ENCODE measurements at regions not wholly inside any gene's neighbourhood (a gene's known extent, or its start where the extent isn't known, plus 50 kb on each side); places are given as distances from the start of the nearest gene placed in this dataset.

GRCh38 chr1:228989176-228989575 lies 253.9 kb downstream of the RHOU start:
- Histone ChIP-seq H4K20me1 (ENCODE audit: insufficient read depth) (no peaks in the 10 kb centered on the region), H3K4me3 (ENCODE audit: low read length) (no peak overlapping the region), H2AFZ (ENCODE audit: low read depth, low read length) (no peak overlapping the region), H3K9me2 (ENCODE audit: insufficient read depth, low read length) (no peaks in the 10 kb centered on the region), H3K4me2 (ENCODE audit: low read length) (no peak overlapping the region), H3F3A (ENCODE audit: insufficient read depth, low read length, poor library complexity, severe bottlenecking) (no peaks in the 10 kb centered on the region), H3K79me2 (replicated peaks; ENCODE audit: insufficient read depth, low read length) (no peaks in the 10 kb centered on the region), H3K27me3 (ENCODE audit: insufficient read depth, low read depth, low read length) (no peaks in the 10 kb centered on the region), H3K27ac (ENCODE audit: low read length) (no peak overlapping the region), H3K9ac (ENCODE audit: low read length) (no peak overlapping the region), H3K9me3 (ENCODE audit: low read length) (no peaks in the 10 kb centered on the region), H3K36me3 (ENCODE audit: insufficient read depth, low read length) (no peaks in the 10 kb centered on the region)
- no peak for TF ChIP-seq SMC3 (conservative IDR thresholded peaks at IDR 0.05; ENCODE audit: poor library complexity)
- no peak for TF ChIP-seq EZH2 (IDR thresholded peaks at IDR 0.05; ENCODE audit: borderline replicate concordance, insufficient read depth, low read length, poor library complexity, severe bottlenecking)
- TF ChIP-seq TAF1 (IDR thresholded peaks at IDR 0.05; ENCODE audit: low read depth) = no peak
- no peak for TF ChIP-seq CTCF (IDR thresholded peaks at IDR 0.05; ENCODE audit: poor library complexity, severe bottlenecking)
- TF ChIP-seq POLR2AphosphoS5 (IDR thresholded peaks at IDR 0.05) = no peak
- TF ChIP-seq EP300 (conservative IDR thresholded peaks at IDR 0.05; ENCODE audit: poor library complexity, severe bottlenecking) = no peak
- no peak for TF ChIP-seq MXI1 (conservative IDR thresholded peaks at IDR 0.05; ENCODE audit: poor library complexity, severe bottlenecking)

GRCh38 chr1:228989676-228989991 lies 254.4 kb downstream of the RHOU start:
- H3F3A ChIP-seq (ENCODE audit: insufficient read depth, low read length, poor library complexity, severe bottlenecking) = no peaks in the 10 kb centered on the region

More at GRCh38 chr1:228989676-228989991, 254.4 kb downstream of the RHOU start:
- no peak overlapping the region for H3K4me3 ChIP-seq (ENCODE audit: low read length)
- H3K4me2 ChIP-seq (ENCODE audit: low read length) = no peak overlapping the region
- no peaks in the 10 kb centered on the region for H3K9me3 ChIP-seq (ENCODE audit: low read length)
- no peak overlapping the region for H3K27ac ChIP-seq (ENCODE audit: low read length)
- no peaks in the 10 kb centered on the region for H3K27me3 ChIP-seq (ENCODE audit: insufficient read depth, low read depth, low read length)
- no peaks in the 10 kb centered on the region for H3K9me2 ChIP-seq (ENCODE audit: insufficient read depth, low read length)
- TF ChIP-seq TAF1 (IDR thresholded peaks at IDR 0.05; ENCODE audit: low read depth) = no peak
- no peak for TF ChIP-seq EP300 (conservative IDR thresholded peaks at IDR 0.05; ENCODE audit: poor library complexity, severe bottlenecking)
- no peak for TF ChIP-seq REST (IDR thresholded peaks at IDR 0.05; ENCODE audit: borderline replicate concordance)
- H2AFZ ChIP-seq (ENCODE audit: low read depth, low read length) = no peak overlapping the region
- no peaks in the 10 kb centered on the region for H3K36me3 ChIP-seq (ENCODE audit: insufficient read depth, low read length)
- no peaks in the 10 kb centered on the region for H4K20me1 ChIP-seq (ENCODE audit: insufficient read depth)
- no peak overlapping the region for H3K9ac ChIP-seq (ENCODE audit: low read length)
- no peaks in the 10 kb centered on the region for H3K79me2 ChIP-seq (replicated peaks; ENCODE audit: insufficient read depth, low read length)
